SW480 (cell line): ENCODE measurements at regions not wholly inside any gene's neighbourhood (a gene's known extent, or its start where the extent isn't known, plus 50 kb on each side); places are given as distances from the start of the nearest gene placed in this dataset.

Experiments
- DNase-seq: peaks from one replicate; pipeline ENCODE4 v3.0.0-alpha.2; 2016; ENCODE audit warnings: low spot score

DNA sequence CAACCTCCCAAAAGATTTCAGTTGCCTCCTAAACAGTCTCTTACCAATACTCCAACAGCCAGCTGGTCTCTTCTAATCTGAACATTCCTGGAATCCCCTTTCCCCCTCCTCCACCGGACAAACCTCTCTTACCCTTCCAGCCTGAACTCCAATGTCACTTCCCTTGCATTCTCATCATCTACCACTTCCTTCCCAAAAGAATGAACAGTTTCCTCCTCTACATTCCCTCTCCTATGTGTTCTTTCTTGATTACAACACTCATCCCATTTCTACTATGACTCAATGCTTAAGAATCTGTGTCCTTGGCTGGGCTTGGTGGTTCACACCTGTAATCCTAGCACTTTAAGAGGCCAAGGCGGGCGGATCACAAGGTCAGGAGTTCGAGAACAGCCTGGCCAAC lies 417.1 kb downstream of the SETD4 start:
- no peak for DNase-seq

- DNase-seq = no peak
These were observed 418.9 kb downstream of the SETD4 start for GRCh38 chr21:35641271-35642016.

GRCh38 chr21:35637431-35637830 lies 422.9 kb downstream of the SETD4 start:
- no peak for DNase-seq

GRCh38 chr21:35635994-35636393 lies 424.3 kb downstream of the SETD4 start:
- DNase-seq = no peak

- DNase-seq = peak; percentile 70
These were observed 425.1 kb downstream of the SETD4 start for GRCh38 chr21:35635261-35635660.

GRCh38 chr21:35633501-35633900 lies 426.8 kb downstream of the SETD4 start:
- DNase-seq = no peak

GRCh38 chr21:35632711-35633110 lies 427.6 kb downstream of the SETD4 start:
- DNase-seq = no peak

DNA sequence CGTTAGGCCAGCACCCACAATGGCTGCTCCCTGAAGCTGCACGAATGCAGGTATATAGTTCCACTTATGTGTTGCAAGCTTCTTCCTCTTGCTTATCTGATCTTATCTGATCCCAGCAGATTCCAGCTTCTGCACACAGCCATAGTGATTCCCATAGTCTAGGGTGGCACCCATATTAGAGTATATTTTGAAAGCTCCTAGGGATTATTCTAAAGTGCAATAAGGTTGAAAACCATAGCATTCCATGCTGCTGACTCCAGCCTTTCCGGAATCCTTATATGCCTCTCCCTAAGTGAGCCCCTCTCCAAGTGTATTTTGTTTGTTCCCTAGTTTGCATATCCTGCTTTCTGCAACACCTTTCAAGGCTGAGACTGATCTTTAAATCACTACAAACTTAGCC lies 432.0 kb downstream of the SETD4 start:
- DNase-seq = no peak

- DNase-seq = no peak
These were observed 432.9 kb downstream of the SETD4 start for GRCh38 chr21:35627462-35627861.

GRCh38 chr21:35625576-35625975 lies 434.8 kb downstream of the SETD4 start:
- no peak for DNase-seq

DNA sequence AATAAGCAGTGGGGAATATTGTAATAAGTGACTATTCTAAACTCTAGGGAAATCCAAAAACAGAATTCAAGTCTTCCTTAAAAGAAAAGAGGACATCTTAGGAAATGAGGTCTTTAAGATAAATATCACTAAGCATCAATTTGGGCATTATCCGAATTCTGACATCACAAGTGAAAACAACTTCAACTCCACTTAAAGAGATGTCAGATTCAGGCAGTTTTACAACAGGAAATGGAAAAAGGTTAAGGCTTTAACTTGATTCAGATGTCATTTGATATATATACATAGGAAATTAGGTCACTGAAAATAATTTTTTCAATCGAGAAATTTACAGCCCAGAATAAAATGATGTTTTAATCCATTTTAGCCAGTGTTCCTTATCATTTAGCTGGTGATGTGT lies 435.4 kb downstream of the SETD4 start:
- no peak for DNase-seq

- DNase-seq = no peak
These were observed 437.7 kb downstream of the SETD4 start for GRCh38 chr21:35622612-35623011.

- DNase-seq = no peak
These were observed 441.1 kb downstream of the SETD4 start for GRCh38 chr21:35619184-35619583.

- no peak for DNase-seq
These were observed 442.8 kb downstream of the SETD4 start for GRCh38 chr21:35617491-35617890.

DNA sequence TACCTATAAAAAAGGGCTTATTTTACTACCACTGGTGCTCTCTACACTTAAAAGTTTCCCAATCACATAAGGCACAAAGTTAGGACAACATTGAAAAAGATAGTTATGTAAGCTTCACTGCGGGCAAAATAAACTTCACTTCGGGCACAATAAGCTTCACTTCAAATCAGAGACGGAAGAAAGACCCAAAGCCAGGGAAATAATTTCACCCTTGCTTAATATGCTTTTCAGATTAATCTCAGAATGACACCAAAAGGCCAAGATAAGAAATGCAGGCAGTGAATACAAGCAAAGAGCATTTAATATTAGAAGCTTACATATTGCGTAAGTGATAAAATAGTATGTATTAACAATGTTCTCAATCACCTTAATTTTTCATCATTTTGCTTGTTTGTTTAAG lies 444.2 kb downstream of the SETD4 start:
- peak; percentile 34 for DNase-seq

DNA sequence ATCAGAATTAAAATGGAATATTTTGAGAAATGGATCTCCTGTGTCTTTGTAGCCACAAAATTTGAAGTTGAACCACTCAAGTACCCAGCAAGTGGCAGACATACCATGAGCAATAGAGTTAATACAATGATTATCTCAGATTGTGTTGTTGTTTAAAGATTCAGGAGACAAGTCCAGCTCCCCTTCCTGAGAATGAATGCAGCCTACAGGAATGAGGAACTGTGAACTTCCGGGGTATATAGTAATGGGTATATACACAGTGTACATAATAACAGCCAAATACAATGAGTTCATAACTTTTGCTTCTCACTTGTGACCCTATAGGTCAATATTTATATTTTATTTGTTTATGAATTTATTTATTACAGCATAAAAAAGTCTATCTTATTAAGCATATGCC lies 445.0 kb downstream of the SETD4 start:
- no peak for DNase-seq

- DNase-seq = peak; percentile 43
These were observed 445.9 kb downstream of the SETD4 start for GRCh38 chr21:35614396-35614921.

GRCh38 chr21:35611708-35612132 lies 448.6 kb downstream of the SETD4 start:
- no peak for DNase-seq

DNA sequence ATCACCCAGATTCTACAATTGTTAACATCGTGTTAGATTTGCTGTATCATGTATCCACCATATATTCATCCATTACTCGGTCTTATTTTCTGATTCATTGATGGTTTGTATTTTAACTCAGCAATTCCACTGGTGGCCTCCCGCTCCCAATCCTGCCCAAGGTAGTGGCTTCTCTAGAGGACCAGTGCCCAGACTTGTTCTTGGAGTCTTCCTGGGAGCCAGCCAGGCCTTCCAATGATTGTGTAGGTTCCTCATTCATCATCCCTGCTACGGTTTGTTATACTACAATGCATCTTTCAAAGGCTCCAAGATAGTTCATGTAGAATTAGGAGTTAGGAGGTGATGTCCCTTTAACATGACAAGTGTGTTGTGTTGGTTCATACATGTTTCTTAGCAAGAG lies 451.1 kb downstream of the SETD4 start:
- DNase-seq = no peak

DNA sequence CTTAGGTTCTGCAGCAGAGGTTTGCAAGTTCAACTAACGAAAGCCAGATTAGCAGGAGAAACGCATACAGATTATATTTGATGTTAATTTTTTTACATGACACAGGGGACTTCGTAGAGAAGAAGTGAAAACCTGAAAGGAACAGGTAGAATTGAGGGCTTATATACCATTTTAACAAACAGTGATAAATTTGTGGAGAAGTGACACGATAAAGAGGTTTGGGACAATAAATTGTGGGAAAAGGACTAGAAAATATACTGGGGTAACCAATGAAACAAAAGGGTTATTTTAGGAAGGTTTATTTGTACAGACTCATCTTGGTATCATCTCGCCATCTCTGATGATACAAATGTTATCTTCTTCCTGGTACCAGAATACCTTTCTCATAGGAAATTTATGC lies 452.9 kb downstream of the SETD4 start:
- no peak for DNase-seq

DNA sequence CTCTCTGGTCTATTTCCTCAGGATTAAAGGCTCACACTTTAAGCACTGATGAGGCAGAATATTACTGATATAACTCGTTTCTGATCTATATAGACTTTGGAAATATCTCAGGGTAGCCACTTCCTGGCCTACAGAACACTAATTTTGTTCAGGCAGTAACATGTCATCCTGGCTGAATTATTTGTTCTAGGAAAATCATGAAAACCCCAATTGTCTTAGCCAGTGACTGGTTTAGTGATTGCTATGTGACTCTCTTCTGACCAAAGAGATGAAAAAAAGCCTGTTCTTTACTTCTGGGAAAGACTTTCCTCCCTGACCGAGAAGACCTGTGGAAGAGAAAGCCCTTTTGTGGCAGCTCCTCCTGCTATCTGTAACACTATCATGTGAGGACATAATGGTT lies 453.7 kb downstream of the SETD4 start:
- no peak for DNase-seq

- no peak for DNase-seq
These were observed 454.2 kb downstream of the SETD4 start for GRCh38 chr21:35606146-35606545.

- peak; percentile 32 for DNase-seq
These were observed 456.8 kb downstream of the SETD4 start for GRCh38 chr21:35603494-35603893.

DNA sequence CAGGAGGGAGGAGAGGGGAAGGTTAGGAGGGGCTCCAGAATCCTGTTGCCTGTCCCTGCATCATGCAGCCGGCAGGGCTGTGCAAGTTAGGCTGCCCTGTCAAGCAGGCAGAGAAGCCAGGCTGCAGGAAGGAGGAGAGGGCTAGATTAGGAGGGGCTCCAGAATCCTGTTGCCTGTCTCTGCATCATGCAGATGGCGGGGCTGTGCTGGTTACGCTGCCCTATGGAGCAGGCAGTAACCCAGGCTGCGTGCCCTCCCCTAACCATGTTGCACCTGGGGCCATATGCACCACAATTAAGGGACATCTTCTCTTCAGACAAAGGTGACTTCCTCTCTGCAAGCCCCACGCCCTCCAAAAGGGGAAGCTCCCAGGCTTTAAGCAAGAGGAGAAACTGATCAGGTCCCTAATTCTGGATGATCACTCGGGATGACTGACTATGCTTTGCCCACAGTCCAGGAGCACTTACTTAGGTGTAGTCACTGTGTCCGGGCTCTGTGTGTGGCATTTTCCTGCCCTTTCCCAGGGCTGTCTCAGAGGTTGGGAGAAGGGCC lies 457.4 kb downstream of the SETD4 start:
- no peak for DNase-seq
